Lower leg skin (tissue), 3 donors: ENCODE measurements at regions not wholly inside any gene's neighbourhood (a gene's known extent, or its start where the extent isn't known, plus 50 kb on each side); places are given as distances from the start of the nearest gene placed in this dataset.
"Not testable (repeated sequence)": the region's sequence is repeated elsewhere in the genome, so short reads cannot be mapped to it uniquely, and the experiment has no call there.

Source experiments
- POLR2A ChIP-seq, 2 donors: fragments of 450-650 bp; IDR thresholded peaks; one replicate each; pipeline ENCODE4 v1.6.1; 2016 to 2017; ENCODE audit warnings: antibody characterized with exemption in 2 of 2, mild to moderate bottlenecking in 1 of 2, moderate library complexity in 1 of 2
- TF ChIP-seq, protein P1 (sequence below), 3 donors: fragments of 450-650 bp; IDR thresholded peaks; one replicate each; pipeline ENCODE4 v1.5.1; 2016; ENCODE audit warnings: antibody characterized with exemption in 3 of 3, mild to moderate bottlenecking in 3 of 3, moderate library complexity in 2 of 3

DNA sequence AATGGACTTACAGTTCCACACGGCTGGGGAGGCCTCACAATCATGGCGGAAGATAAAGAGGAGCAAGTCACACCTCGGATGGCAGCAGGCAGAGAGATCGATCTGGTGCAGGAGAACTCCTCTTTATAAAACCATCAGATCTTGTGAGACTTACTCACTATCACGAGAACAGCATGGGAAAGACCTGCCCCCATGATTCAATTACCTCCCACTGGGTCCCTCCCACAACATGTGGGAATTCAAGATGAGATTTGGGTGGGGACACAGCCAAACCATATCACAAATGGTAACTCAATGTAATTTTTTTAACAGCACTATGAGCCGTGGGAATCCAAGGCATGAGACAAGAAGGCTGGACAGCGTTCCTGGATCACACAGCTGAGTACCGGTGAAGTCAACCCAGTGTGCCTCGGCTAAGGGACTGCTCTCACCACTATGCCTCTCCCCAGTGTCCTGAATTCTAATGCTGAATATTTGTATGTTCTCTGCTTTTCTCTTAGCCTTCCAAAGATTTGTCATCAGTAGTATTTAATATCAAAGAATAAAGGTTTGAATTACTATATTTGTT lies 84.3 kb downstream of the IRS2 start:
- not testable (repeated sequence) for TF ChIP-seq POLR2A (IDR thresholded peaks at IDR 0.05)
- TF ChIP-seq, protein P1, sequence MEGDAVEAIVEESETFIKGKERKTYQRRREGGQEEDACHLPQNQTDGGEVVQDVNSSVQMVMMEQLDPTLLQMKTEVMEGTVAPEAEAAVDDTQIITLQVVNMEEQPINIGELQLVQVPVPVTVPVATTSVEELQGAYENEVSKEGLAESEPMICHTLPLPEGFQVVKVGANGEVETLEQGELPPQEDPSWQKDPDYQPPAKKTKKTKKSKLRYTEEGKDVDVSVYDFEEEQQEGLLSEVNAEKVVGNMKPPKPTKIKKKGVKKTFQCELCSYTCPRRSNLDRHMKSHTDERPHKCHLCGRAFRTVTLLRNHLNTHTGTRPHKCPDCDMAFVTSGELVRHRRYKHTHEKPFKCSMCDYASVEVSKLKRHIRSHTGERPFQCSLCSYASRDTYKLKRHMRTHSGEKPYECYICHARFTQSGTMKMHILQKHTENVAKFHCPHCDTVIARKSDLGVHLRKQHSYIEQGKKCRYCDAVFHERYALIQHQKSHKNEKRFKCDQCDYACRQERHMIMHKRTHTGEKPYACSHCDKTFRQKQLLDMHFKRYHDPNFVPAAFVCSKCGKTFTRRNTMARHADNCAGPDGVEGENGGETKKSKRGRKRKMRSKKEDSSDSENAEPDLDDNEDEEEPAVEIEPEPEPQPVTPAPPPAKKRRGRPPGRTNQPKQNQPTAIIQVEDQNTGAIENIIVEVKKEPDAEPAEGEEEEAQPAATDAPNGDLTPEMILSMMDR (IDR thresholded peaks at IDR 0.05), result not testable (repeated sequence)
